CD4-positive, alpha-beta T cell (primary cell): ENCODE measurements at regions not wholly inside any gene's neighbourhood (a gene's known extent, or its start where the extent isn't known, plus 50 kb on each side); places are given as distances from the start of the nearest gene placed in this dataset.

ENCODE experiments used
- ATAC-seq: fragments of 200-7000 bp; cut with Tn5 transposase; one replicate; pipeline ENCODE4 v1.10.0; 2022; ENCODE audit warnings: mild to moderate bottlenecking; ENCODE audit not compliant: poor library complexity
- CTCF ChIA-PET: fragments of 350-600 bp; sonication (Branson Sonifier 250); formaldehyde crosslinking; loops from one replicate; lab custom pipeline; 2021; ENCODE audit warnings: antibody characterized with exemption, inconsistent platforms; lab: Charles Lee
- POLR2A ChIA-PET: fragments of 350-600 bp; sonication (Branson Sonifier 250); formaldehyde crosslinking; loops from one replicate; lab custom pipeline; 2021; ENCODE audit warnings: antibody characterized with exemption, inconsistent platforms; lab: Charles Lee
- DNase-seq, 14 experiments: peaks; one replicate each; pipeline ENCODE4 v3.0.0-alpha.2; 2013 to 2020; ENCODE audit warnings: mixed read lengths in 2 of 14
- H3K27ac ChIP-seq, 2 donors: one replicate each; pipeline versions ENCODE4 v1.5.1 to v1.7.0; 2013; ENCODE audit warnings: low read length in 2 of 2, low read depth in 1 of 2, mild to moderate bottlenecking in 1 of 2
- H3K27me3 ChIP-seq, 2 experiments: 1 replicate in 1 of 2; 2 replicates in 1 of 2; pipeline versions ENCODE4 v1.6.1 to v1.7.0; 2013; ENCODE audit warnings: low read length in 2 of 2, control low read depth in 1 of 2, mild to moderate bottlenecking in 1 of 2, moderate library complexity in 1 of 2; ENCODE audit not compliant: insufficient read depth in 2 of 2, control insufficient read depth in 1 of 2
- H3K36me3 ChIP-seq: one replicate; pipeline ENCODE4 v1.6.1; 2013; ENCODE audit warnings: low read length, control low read depth; ENCODE audit not compliant: insufficient read depth
- H3K4me1 ChIP-seq: one replicate; pipeline ENCODE4 v1.6.1; 2013; ENCODE audit warnings: low read length, control low read depth; ENCODE audit not compliant: insufficient read depth
- H3K4me3 ChIP-seq: one replicate; pipeline ENCODE4 v1.5.1; 2013; ENCODE audit warnings: mild to moderate bottlenecking, low read length, moderate library complexity
- H3K9me3 ChIP-seq, 2 experiments: 1 replicate in 1 of 2; 2 replicates in 1 of 2; pipeline versions ENCODE4 v1.6.1 to v1.7.0; 2013; ENCODE audit warnings: low read length in 2 of 2, mild to moderate bottlenecking in 2 of 2, control low read depth in 1 of 2, moderate library complexity in 1 of 2; ENCODE audit not compliant: control insufficient read depth in 1 of 2, insufficient read depth in 1 of 2
- H3K27ac Mint-ChIP-seq: one replicate; pipeline ENCODE4 v1.8.0; 2020; ENCODE audit warnings: mixed read lengths
- H3K27me3 Mint-ChIP-seq: one replicate; pipeline ENCODE4 v1.8.0; 2021; ENCODE audit warnings: mixed read lengths
- H3K36me3 Mint-ChIP-seq: one replicate; pipeline ENCODE4 v1.8.0; 2021; ENCODE audit warnings: low read depth, mixed read lengths
- H3K4me1 Mint-ChIP-seq: one replicate; pipeline ENCODE4 v1.8.0; 2021; ENCODE audit warnings: low read depth, mixed read lengths
- H3K4me3 Mint-ChIP-seq: one replicate; pipeline ENCODE4 v1.8.0; 2020; ENCODE audit warnings: mild to moderate bottlenecking, mixed read lengths
- H3K9me3 Mint-ChIP-seq: one replicate; pipeline ENCODE4 v1.8.0; 2020; ENCODE audit warnings: mixed read lengths
- intact Hi-C, 2 experiments: fragments of 100-400 bp; cut with DNase I in 1 of 2; cut with micrococcal nuclease in 1 of 2; formaldehyde crosslinking; loops; one replicate each; pipeline versions ENCODE4 v1.15.1 to v1.9.0; 2023 to 2025; cut with DNase I, micrococcal nuclease
- TF ChIP-seq, protein P1 (sequence below): fragments of 200-600 bp; IDR thresholded peaks from one replicate; pipeline ENCODE4 v1.8.0; 2022; ENCODE audit warnings: antibody characterized with exemption, mild to moderate bottlenecking

DNA sequence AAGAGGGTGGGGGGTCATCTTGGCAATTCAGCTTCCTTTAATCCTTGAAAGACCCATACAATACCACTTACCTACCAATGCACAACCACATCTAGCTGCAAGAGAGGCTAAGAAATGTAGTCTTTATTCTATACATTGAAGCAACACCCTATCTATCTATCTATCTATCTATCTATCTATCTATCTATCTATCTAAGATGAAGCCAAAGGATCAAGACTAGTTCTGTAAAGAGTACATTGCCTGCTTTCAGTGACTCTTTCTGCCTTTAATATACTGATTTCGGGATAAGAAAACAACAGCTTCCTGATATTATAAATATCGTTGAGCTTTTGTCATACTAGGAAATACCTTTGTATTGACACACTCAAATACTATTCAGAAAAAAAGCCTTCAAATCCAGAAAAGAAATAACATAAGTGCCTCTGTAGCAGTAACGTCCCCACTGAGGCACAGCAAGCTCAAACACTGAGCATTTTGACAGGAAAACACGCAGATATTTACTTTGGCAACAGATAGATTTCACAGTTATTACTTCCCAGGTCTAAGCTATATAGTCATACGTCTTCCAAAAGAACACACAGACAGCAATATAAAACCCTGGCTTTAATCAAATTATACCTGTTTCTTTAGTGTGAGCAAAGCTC, 139.4 kb upstream of the SERTAD2 start:
- ATAC-seq (no peak), DNase-seq (no peak)
- CTCF ChIA-PET = interaction anchor here (1.4 kb wide), 1 partner anchor 147 kb away, joined by 5 read pairs; no protein-coding TSS in a partner anchor
- POLR2A ChIA-PET = interaction anchor here (1.9 kb wide), 1 partner anchor 26 kb away, joined by 4 read pairs; no protein-coding TSS in a partner anchor
- intact Hi-C loops = no loop called here
- Mint-ChIP-seq H3K27ac (no peak overlapping the region), H3K9me3 (no peaks in the 10 kb centered on the region), H3K27me3 (no peaks in the 10 kb centered on the region), H3K36me3 (no peaks in the 10 kb centered on the region), H3K4me1 (no peaks in the 10 kb centered on the region), H3K4me3 (no peak overlapping the region)
- Histone ChIP-seq H3K27me3 (peaks cover 0 to 5% of the 10 kb centered on the region in 2 experiments), H3K27ac (no peak overlapping the region), H3K4me3 (no peak overlapping the region), H3K36me3 (no peaks in the 10 kb centered on the region), H3K9me3 (no peaks in the 10 kb centered on the region), H3K4me1 (peaks cover 3% of the 10 kb centered on the region)
- TF ChIP-seq, protein P1, sequence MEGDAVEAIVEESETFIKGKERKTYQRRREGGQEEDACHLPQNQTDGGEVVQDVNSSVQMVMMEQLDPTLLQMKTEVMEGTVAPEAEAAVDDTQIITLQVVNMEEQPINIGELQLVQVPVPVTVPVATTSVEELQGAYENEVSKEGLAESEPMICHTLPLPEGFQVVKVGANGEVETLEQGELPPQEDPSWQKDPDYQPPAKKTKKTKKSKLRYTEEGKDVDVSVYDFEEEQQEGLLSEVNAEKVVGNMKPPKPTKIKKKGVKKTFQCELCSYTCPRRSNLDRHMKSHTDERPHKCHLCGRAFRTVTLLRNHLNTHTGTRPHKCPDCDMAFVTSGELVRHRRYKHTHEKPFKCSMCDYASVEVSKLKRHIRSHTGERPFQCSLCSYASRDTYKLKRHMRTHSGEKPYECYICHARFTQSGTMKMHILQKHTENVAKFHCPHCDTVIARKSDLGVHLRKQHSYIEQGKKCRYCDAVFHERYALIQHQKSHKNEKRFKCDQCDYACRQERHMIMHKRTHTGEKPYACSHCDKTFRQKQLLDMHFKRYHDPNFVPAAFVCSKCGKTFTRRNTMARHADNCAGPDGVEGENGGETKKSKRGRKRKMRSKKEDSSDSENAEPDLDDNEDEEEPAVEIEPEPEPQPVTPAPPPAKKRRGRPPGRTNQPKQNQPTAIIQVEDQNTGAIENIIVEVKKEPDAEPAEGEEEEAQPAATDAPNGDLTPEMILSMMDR = no peak

DNA sequence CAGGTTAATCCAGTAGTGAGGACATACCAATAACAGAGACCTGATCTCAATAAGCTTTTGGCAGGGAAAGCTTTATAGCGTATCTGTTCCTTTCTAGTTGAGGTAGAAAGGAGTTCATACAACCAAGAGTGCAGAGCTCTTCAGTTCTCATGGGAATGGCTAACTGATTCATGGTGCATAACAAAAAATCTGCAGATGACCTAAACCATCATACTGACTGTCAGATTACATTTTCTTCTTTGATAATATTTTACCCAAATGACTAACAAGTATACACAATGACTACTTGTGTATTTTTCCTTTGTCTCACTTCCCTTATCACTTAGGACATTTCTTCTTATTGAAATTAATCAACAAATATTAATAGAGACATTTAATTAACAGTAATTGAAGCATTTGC, 140.0 kb upstream of the SERTAD2 start:
- DNase-seq = no peak
- H3K36me3 Mint-ChIP-seq = no peaks in the 10 kb centered on the region
- intact Hi-C loops = no loop called here
- H3K9me3 ChIP-seq = no peaks in the 10 kb centered on the region
- TF ChIP-seq, protein P1 = no peak
- no peaks in the 10 kb centered on the region for H3K36me3 ChIP-seq
- H3K27me3 Mint-ChIP-seq = no peaks in the 10 kb centered on the region
- H3K27ac ChIP-seq = no peak overlapping the region
- peaks cover 0 to 5% of the 10 kb centered on the region in 2 experiments for H3K27me3 ChIP-seq
- no peak for ATAC-seq
- no peak overlapping the region for H3K4me3 Mint-ChIP-seq
- peaks cover 3% of the 10 kb centered on the region for H3K4me1 ChIP-seq
- H3K4me1 Mint-ChIP-seq = no peaks in the 10 kb centered on the region
- ChIA-PET CTCF (interaction anchor here (1.4 kb wide), 1 partner anchor 147 kb away, joined by 5 read pairs; no protein-coding TSS in a partner anchor), POLR2A (interaction anchor here (1.9 kb wide), 1 partner anchor 26 kb away, joined by 4 read pairs; no protein-coding TSS in a partner anchor)
- H3K9me3 Mint-ChIP-seq = no peaks in the 10 kb centered on the region
- no peak overlapping the region for H3K4me3 ChIP-seq
- no peak overlapping the region for H3K27ac Mint-ChIP-seq

DNA sequence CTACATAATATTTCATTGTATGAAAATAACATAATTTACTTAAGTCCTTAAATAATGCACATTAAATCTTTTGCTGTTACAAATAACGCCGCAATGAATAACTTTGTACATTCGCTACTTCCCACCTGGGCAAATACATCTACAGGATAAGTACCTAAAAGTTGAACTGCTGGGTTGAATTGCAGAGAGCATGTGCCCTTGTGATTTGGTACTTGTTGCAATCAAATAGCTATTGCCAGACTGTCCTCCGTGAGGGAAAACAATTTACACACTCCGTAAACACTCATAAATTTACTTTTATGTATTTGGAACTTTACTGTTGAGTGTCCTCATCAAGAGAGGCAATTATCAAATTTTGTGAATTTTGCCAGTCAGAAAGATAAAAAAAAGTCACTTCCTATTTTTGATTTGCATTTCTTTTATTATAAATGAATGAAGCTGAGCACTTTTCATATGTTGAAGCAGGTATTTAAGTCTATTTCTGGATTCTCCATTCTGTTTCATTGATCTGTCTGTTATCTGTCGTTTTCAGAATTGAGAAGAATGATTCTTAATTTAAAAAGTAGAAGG, 140.8 kb upstream of the SERTAD2 start:
- TF ChIP-seq, protein P1 = no peak
- H3K27ac ChIP-seq = no peak overlapping the region
- no peaks in the 10 kb centered on the region for H3K27me3 Mint-ChIP-seq
- peaks cover 3% of the 10 kb centered on the region for H3K4me1 ChIP-seq
- H3K27ac Mint-ChIP-seq = no peak overlapping the region
- H3K4me3 ChIP-seq = no peak overlapping the region
- intact Hi-C loops = no loop called here
- H3K36me3 ChIP-seq = no peaks in the 10 kb centered on the region
- ChIA-PET CTCF (interaction anchor here (0.6 kb wide), 1 partner anchor 8 kb away, joined by 3 read pairs; no protein-coding TSS in a partner anchor), POLR2A (interaction anchor here (0.7 to 1.9 kb wide), 5 partner anchors 26 to 47 kb away, joined by 3 to 8 read pairs (median 3); no protein-coding TSS in a partner anchor)
- H3K4me3 Mint-ChIP-seq = no peak overlapping the region
- no peaks in the 10 kb centered on the region for H3K36me3 Mint-ChIP-seq
- ATAC-seq (no peak), DNase-seq (no peak)
- H3K9me3 Mint-ChIP-seq = no peaks in the 10 kb centered on the region
- H3K27me3 ChIP-seq = peaks cover 0 to 5% of the 10 kb centered on the region in 2 experiments
- H3K9me3 ChIP-seq = no peaks in the 10 kb centered on the region
- H3K4me1 Mint-ChIP-seq = no peaks in the 10 kb centered on the region
